Embryonic facial prominence (tissue), 1 donor: ENCODE measurements at regions not wholly inside any gene's neighbourhood (a gene's known extent, or its start where the extent isn't known, plus 50 kb on each side); places are given as distances from the start of the nearest gene placed in this dataset.
"Not testable (repeated sequence)": the region's sequence is repeated elsewhere in the genome, so short reads cannot be mapped to it uniquely, and the experiment has no call there.

Experiments
- DNase-seq: peaks from one replicate; pipeline ENCODE4 v3.0.0-alpha.2; 2016; ENCODE audit errors: extremely low spot score

DNA sequence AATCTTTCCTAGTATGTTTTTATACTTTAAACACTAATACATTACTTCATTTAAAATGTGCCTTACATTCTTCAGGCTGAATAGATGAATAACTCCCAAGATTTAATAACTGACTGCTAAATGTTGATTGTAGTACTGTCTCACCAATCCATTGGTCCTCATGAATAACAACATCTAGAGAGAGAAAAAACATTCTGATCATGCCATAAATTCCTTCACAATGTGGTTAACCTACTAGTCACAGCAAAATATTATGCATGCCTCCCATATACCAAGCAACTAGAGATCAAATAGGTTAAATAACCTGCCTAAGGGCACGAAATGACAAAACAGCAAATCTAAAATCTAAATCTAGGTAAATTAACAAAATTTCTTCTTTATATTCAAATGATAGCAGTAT is 66.2 kb downstream of the SYT15 start:
- not testable (repeated sequence) for DNase-seq

DNA sequence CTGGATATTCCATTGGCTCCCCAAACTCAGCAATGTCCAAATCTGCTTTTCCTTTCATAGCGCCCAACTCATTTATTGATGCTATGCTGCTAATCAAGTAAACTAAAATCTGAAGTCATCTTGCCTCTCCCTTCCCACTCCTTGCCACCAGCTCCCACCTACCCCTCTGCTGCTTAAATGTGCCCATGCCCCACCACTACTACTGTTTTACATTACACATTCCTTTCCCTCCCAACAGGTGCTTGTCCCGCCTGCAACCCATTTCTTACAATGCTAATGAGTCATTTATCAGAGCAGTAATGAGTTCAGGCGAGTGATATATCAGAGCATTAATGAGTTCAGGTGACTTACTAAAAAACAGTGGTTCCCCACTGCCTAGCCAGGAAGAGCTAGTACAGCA is 67.2 kb downstream of the SYT15 start:
- DNase-seq: not testable (repeated sequence)

DNA sequence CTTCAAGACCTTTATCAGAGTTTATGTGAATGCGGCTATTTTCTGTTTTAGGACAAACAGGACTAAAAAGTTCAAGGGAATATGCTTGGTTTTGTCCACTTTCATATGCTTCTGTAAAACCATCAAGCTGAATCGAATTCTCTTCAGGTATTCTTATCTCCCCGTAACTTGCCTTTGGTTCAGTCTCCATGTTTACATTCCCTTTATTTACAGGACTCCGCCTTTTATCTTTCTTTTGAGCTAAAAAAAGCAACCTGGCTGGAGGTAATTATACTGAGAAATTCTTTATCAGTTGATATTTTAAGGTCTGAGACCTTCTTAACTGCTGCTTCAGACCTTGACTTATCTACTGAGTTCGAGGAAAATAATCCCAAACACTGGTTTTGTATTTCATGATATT is 72.0 kb downstream of the SYT15 start:
- DNase-seq: not testable (repeated sequence)

DNA sequence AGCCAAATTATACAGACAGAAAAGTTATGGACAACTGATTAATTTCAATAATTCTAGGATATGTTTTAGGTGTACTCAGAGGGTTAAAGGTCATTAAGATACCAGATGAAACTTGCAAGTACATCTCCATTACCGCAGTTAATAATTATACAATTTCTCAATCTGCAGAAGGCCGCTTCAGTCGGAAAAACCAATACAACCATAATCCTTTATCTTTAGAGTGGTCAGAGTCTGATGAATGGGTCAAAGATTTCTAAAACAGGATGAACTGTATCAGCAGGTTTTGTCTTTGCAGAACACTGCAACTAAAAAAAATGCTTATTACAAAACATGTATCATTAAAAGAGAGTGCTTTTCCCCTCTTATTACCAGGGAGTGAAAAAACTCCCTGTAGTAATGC is 78.5 kb downstream of the SYT15 start:
- not testable (repeated sequence) for DNase-seq

DNA sequence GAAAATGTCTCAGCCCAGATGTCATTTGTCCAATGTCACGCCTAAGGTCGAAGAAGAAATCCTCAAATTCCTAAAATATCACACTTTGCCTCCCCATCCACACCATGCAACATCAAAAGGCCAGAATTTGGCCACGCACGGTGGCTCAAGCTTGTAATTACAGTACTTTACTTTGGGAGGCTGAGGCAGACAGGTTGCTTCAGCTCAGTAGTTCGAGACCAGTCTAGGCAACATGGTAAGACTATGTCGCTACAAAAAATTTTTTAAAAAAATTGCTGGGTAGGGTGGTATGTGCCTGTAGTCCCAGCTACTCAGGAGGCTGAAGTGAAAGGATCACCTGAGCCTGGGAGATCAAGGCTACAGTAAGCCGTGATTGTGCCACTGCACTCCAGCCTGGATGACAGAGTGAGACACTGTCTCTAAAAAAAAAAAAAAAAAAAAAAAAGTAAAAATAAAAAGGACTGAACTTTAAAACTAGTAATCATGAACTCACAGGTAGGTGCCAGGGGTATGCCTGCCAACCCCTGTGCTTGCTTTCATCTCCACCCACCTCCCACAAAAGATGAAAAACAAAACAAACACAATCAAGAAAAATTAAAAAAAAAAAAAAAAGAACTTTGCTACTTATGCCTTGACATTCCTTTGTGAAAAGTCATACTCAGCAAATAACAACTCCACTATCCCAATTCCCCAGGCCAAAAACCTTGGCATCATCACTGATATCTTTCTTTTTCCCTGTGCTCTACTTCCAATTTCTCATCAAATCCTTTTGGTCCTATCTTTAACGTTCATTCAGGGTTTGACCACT is 81.3 kb downstream of the SYT15 start:
- not testable (repeated sequence) for DNase-seq

DNA sequence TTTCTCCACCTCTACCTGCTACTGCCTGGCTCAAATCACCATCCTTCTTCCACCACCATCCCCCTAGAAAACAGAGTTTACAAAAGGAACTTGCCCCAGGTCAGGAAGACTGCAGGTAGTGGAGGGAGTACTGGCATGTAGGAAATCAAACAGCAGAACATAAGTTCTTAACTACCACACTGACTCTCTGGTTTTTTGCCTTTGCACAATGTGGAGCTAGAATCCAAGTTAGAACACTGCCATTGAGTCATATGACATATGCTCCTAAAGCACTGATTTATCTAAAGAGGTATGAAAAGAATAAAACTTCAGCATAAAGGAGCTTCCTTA is 81.9 kb downstream of the SYT15 start:
- DNase-seq: not testable (repeated sequence)

DNA sequence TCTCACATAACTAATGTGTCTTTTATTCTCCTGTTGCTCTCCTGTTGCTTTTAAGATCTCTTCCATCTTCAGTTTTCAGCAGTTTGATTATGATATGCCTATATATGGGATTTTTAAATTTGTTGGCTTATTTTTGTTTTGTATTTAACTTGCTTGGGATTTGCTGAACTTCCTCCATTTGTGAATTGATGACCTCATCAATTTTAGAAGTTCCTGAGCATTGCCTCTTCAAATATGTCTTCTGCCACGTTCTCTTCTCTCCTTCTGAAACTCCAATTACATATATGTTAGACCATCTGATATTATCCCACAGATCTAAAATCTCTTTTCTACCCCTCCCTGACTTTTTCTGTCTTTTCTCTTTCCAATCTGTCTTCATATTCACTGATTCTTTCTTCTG is 86.6 kb downstream of the SYT15 start:
- not testable (repeated sequence) for DNase-seq

DNA sequence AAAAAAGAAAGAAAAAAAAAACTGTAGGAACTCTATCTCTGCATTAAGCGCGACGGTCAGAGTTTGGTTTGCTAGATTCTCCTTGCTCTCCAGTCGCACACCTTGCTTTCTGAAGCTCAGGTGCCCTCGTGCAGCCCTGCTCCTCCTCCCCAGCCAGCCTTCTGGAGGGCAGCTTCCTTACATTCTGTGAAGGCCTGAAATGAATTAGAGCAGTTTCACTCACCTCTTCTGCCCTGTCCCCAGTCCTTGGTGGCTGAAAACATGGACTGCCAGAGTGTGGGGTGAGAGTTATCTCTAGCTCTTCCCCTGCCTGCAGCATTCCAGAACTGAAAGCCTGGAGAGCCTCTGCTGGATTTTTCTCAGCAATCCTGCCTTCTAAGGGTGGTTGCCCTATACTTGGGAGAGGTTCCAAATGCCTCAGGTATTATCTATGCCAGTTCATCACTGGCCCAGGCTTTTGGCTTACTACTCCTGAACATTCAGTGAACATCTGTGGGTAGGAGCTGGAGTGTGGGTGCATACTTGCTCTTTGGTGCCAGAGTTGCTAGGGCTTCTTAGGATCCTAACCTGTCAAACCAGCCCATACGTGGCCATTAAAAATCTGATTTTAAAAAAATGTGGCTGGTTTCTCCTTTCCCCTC is 89.5 kb downstream of the SYT15 start:
- not testable (repeated sequence) for DNase-seq

DNA sequence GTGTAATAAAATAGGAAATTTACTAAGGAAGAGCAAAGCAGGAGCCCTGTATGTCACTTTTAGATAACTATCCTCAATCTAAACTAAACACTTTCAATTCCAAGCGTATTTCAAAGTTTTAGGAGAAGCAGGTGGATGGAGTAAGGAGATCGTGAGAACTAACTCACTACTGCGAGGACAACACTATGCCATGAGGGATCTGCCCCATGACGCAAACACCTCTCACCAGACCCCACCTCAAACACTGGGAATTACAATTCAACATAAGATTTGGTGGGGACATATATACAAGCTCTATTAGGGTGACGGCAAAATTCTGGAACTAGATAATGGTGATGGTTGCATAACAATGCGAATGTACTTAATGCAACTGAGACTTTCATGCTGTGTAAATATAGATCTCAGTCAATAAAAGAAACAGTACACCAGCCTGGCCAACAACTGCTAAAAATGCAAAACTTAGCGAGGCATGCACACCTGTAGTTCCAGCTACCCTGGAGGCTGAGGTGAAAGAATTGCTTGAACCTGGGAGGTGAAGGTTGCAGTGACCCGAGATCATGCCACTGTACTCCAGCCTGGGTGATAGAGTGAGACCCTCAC is 99.0 kb downstream of the SYT15 start:
- DNase-seq: not testable (repeated sequence)

DNA sequence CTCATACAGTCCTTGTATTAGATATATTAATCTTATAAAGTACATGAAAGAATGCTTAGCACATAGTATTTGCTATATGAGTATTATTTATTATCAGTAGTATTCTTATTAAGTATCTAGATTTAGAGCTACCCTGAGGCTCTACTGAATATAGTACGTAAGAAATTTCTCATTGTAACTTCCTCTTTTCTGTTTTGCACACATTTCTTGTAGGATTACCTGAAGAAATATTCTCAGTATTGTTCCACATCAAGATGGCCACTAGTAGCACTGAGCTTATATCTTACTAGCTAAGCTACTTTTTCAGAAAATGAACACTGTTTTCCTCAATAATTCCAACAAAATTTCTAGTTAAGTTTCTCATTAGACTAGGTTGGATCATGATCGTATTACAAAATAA is 112.5 kb downstream of the SYT15 start:
- not testable (repeated sequence) for DNase-seq

DNA sequence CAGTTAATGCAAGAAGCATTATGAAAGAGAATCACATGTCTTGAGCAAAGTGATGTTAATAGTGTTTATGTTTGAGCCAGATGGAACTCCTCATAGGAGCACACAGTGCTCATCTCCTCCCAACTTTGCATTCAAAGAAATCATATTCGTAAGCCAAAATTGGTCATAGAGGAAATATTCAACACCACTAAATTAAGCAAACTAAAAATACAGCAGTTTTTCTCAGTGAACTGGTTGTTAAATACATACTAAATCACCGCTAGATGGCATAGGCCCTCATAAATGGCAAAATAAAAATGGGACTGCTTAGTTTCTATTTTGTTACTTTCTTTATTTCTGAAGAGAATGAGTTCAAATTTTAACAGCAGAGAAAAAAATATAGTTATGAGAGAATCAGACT is 114.3 kb downstream of the SYT15 start:
- DNase-seq: not testable (repeated sequence)

DNA sequence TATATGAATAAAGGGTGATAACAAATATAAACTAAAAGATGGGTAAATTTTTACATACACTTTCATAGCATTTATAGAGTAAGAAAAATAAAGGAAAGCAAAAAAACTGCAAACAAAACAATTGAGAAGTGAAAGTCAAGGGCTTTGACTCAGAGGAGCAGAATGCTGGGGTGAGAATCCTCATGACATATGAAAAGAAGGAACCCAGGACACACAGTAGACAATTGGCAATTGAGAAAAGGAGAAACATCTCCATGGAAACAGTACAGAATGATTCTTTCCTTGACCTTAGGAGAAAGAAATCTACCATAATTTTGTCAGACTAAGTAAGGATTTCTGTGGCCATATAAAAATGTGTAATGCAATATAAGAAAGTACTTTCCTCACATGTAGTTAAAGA is 138.3 kb downstream of the SYT15 start:
- DNase-seq: not testable (repeated sequence)

DNA sequence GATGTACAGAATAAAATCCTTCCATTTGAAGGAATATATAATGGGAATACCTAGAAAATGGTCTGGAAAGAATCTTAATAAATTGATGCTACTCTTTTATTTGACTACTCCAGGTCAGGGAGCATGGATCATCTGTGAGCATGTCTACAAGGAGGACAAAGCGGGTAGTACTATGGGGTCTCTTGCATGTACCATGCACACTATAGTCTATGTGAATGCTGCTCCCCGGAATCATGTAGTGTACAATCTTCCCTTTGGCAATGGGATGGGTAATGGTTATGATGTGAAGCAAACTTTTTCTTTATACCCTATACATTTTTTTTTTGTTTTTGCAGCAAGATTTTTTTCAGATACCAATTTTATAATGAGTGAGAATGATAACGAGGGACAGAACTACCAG is 139.1 kb downstream of the SYT15 start:
- not testable (repeated sequence) for DNase-seq

DNA sequence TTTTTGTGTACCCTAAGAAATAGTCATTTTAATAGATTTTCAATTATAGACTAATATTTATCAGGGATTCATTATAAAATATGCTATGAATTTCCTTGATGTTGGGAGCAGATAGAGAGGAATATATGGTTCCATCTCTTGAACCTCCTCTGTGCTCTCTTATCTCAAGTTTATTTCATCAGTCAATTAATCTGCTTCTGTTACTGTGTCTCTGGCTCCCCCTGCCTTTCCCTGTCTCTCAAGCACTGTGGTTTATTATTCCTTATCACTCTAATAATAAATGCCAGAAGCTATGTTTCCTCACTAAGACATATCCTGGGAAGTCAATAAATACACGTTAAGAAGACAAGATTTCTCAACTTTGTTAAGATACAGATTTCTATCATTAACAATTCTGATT is 141.5 kb downstream of the SYT15 start:
- DNase-seq: not testable (repeated sequence)

DNA sequence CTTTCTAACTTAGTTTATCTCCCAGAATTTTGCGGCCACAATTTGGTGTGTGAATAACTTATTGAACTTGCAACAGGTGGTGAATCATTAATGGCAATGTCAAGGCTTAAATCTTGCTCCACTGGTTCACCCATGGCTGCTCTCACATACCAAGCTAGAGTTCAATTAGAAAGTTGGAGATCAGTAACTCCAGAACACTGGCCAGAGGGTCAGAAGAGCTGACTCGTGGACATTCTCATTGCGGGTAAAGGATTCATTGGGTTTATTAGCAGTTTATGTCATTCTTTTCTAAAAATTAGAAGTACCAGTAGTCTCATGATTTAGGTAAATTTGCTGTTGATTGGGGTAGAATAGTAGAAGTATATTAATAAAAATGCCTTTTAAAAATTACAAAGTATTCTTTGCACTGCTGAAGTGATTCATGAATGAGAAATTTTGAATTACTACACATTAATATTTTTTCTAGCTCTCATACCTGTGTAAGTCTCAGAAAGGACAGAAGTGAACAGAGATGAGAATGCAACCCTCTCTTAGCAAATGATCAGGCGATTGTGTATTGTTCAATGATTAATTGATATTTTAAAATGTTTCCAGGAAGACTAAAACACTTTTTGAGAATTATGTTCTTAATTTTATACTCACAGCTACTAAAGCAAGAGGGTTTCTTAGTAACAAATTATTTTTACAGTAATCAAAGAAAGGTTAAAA is 142.0 kb downstream of the SYT15 start:
- DNase-seq: not testable (repeated sequence)

DNA sequence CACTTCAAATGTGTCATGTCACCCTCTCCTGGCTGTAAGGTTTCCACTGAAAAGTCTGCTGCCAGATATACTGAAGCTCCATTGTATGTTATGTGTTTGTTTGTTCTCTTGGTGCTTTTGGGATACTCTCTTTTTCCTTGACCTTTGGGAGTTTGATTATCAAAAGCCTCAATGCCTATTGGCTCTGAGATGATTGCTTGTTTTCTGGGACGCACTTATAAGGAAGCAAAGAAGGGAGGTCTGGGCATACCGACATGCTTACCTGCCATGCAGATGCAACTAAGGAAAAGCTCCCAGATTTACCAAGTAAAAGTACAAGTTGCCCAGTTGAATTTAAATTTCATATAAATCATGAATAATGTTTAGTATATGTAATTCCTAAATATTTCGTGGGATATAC is 145.3 kb downstream of the SYT15 start:
- DNase-seq: not testable (repeated sequence)

DNA sequence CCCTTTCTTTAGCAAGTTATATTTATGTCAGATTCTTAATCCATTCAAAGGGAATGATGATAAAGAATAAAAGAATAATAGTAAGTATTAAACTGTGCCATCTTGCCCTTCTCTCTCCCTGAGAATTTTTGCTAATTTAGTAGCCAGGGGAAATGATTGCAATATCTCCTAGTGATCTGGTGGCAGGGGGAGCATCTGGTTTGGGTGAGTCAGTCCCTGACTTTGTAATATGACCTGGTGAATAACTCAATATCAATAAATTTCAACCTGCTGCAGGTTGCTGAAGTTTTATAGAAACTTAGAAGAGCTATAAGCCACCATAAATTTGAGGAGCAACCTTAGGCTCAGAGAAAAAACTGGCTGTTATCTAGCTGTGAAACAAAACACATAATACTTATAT is 149.4 kb downstream of the SYT15 start:
- DNase-seq: not testable (repeated sequence)

DNA sequence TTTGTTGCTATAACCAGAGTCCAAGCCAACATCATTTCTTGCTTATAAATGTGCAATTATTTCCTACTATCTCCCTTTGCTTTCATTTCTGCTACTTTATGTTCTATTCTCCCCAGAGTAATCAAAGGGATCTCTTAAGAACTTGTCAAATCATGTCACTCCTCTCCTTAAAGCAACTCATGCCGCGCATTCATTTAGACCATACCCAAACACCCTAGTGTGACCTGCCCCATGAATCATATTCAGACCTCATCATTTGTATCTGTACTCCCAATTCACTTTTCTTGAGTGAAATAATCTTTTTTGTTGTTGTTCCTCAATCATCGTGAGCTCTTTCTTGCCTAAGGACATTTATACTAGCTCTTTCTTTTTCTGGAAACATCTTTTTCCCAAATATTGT is 151.8 kb downstream of the SYT15 start:
- not testable (repeated sequence) for DNase-seq

DNA sequence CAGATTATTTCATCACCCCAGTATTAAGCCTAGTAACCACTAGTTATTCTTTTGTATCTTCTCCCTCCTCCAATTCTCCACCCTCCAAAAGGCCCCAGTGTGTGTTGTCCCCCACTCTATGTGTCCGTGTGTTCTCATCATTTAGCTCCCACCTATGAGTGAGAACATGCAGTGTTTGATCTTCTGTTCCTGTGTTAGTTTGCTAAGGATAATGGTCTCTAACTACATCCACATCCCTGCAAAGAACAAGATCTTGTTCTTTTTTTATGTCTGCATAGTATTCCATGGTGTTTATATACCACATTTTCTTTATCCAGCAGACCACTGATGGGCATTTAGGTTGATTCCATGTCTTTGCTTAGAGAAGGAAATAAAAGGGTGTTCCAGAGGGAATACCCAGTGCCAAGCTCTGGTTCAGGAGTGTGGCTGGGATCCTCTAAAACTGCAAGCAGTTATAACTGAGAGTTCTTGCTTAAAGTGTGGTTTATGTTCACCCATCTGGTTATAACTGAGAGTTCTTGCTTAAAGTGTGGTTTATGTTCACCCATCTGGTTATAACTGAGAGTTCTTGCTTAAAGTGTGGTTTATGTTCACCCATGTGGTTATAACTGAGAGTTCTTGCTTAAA is 154.8 kb downstream of the SYT15 start:
- not testable (repeated sequence) for DNase-seq

DNA sequence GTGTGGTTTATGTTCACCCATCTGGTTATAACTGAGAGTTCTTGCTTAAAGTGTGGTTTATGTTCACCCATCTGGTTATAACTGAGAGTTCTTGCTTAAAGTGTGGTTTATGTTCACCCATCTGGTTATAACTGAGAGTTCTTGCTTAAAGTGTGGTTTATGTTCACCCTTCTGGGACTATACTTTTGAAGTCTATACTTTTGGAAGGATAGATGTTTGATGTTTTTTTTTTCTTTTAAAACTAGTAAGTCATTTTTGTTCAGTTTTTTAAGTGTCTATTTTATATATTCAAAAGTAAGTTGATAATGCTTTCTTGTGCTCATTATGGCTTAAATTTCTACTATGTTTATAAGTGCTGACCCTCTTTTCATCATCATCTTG is 155.3 kb downstream of the SYT15 start:
- DNase-seq: not testable (repeated sequence)

DNA sequence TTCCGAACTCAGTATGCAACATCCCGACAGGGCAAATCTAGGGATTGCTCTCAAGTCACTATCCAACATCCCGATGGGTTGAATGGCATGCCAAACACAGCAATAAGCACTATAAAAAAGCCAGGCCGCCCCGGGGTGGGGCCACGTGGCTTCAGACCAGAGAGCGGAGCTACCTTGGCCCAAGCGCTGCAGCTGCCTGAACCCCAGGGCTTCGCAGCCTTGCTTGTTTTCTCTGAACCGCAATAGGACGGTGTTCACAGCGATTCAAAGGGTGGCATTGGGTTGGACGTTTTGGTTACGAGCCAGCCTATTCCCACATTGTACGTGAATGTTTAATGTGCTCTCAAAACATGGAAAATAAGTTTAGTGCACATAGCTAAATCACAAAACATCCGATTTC is 161.0 kb downstream of the SYT15 start:
- not testable (repeated sequence) for DNase-seq

DNA sequence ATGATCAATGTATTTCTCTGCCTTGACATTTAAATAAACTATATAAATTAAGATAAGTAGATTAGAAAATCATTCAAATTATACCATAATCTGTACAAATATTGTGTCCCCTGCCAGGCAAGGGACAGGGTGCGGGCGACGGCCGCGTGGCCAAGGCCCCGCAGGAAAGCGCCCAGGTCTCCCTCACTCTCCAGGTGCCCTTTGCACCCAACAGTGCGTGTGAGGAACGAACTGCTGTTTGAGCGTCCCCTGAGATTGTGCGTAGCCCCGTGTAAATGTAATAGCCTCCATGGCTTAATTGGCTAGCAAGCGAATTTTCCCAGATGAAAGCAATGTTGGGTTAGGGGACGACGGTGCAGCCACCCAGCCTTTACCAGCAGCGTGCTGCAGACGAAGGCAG is 161.4 kb downstream of the SYT15 start:
- not testable (repeated sequence) for DNase-seq
